NCI-H1105 (cell line): ENCODE measurements at regions not wholly inside any gene's neighbourhood (a gene's known extent, or its start where the extent isn't known, plus 50 kb on each side); places are given as distances from the start of the nearest gene placed in this dataset.
"Not testable (repeated sequence)": the region's sequence is repeated elsewhere in the genome, so short reads cannot be mapped to it uniquely, and the experiment has no call there.

ENCODE experiments used
- DNase-seq: peaks from one replicate; lab custom pipeline; 2025; lab: John Stamatoyannopoulos, UW

DNA sequence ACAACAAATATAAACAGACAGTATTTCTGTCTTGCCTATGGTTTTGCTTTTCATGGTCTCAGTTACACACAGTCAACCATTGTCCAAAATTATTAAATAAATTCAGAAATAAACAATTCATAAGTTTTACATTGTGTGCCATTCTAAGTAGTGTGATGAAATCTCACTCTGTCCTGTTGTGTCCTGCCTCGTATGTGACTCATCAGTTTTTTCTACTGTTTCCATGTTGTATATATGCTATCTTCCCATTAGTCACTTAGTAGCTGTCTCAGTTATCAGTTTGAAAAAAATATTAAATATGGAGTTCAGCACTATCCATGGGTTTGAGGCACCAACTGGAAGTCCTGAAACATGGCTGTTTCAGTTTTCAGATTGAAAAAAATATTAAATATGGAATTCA, 282.4 kb upstream of the GRM7 start:
- DNase-seq = no peak

DNA sequence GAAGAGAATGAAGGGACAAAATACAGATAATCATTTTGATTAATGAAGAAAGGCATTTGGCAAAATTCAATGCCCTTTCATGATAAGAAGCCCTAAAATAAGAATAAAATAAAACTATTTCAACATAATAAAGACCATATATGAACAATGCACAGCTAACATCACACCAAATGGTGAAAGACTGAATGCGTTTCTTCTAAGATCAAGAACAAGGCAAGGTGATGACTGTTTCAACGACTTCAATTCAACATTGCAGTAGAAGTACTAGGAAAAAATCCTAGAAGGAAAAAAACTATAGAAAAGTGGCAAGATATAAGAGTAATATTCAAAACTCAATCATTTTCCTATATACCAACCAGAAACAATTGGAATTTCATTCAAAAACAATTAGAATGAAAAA, 280.1 kb upstream of the GRM7 start:
- DNase-seq = no peak

DNA sequence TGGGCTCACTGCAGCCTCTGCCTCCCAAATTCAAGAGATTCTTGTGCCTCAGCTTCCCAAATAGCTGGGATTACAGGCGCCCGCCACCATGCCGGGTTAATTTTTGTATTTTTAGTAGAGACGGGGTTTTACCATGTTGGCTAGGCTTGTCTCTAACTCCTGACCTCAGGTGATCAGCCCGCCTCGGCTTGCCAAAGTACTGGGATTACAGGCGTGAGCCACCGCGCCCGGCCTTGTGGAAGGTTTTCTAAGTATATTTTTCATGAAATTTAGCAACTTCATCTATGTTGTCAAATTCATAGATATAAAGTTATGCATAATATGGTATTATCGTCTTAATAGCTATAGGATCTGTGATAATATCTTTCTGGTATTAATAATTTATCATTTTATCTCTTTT, 275.6 kb upstream of the GRM7 start:
- no peak for DNase-seq

DNA sequence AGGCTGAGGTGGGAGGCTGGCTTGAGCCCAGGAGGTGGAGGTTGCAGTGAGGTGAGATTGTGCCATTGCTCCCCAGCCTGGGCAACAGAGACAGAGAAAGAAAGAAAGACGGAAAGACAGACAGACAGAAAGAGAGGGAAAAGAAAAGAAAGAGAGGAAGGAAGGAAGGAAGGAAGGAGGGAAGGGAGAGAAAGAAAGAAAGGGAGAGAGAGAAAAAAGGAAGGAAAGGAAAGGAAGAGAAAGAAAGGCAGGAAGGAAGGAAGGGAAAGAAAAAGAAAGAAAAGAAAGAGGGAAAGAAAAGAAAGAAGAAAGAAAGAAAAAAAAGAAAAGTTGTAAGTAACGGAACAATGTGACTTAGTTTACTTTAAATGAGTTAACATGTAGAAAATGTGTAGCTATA, 260.7 kb upstream of the GRM7 start:
- no peak for DNase-seq

DNA sequence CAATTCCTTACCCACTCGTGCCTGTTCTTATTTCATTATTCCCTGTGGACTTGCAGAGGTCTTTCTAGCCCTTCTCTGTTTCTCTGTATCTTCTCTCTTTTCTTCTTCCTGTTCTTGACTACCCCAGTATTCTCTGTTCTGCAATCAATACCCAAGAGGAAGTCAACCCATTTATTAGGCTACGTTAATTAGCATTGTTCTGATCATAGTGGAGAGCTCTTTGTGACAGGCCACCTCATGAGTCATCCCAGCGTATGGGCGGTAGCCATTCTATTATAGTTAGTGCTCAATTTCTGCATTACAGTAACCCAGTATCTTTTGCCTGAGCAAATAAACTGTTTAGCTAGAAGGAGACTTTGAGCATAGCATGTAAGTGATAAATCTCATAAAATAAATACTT, 259.5 kb upstream of the GRM7 start:
- no peak for DNase-seq

DNA sequence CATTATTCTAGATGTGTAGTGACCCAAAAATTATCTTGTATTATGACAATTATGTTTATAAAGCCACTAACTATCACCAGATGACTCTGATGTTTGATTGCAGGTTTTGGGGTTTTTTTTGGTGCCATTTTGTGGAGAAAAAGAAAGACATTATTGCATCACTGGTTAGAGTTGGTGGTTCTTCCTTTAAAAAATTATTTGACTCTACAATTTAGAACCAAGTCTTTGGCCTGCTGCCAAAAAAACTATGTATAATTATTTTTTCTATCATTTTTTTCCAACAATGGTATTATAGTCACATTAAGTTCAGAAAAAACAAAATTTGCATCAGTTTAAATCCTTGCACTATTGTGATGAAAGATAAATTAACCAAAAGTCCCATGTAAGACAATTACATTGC, 258.6 kb upstream of the GRM7 start:
- no peak for DNase-seq

DNA sequence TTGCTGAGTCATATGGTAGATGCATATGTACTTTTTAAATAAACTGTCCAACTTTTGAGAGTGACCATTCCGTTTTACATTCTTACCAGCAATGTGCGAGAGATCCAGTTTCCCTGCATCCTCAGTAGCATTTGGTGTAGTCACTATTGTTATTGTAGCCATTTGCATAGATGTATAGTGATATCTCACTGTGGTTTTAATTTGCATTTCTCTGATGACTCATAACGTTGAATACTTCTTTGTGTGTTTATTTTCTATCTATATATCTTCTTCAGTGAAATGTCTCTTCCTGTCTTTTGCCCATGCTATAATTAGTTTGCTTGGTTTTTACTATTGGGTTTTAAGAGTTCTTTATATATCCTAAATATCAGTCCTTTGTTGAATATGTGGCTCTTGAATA, 255.7 kb upstream of the GRM7 start:
- no peak for DNase-seq

DNA sequence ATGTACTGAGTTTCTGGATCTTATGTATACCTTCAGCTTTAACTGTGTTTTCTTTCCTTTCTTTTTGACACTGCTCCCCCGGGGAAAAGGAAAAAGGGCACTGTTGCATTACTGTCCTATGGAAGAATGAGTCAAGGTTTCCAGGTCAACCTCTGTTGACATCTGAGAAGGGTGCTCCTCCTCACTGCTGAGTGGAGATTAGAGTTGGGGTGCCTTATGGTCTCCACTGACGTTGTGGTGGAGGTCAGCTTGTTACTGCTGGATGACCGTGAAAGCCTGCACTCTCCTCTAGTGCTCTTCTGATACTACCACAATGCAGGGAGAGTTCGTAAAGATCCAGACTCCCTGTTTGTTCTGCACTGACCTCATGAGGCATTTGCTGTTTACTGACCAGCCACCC, 252.1 kb upstream of the GRM7 start:
- DNase-seq = no peak

DNA sequence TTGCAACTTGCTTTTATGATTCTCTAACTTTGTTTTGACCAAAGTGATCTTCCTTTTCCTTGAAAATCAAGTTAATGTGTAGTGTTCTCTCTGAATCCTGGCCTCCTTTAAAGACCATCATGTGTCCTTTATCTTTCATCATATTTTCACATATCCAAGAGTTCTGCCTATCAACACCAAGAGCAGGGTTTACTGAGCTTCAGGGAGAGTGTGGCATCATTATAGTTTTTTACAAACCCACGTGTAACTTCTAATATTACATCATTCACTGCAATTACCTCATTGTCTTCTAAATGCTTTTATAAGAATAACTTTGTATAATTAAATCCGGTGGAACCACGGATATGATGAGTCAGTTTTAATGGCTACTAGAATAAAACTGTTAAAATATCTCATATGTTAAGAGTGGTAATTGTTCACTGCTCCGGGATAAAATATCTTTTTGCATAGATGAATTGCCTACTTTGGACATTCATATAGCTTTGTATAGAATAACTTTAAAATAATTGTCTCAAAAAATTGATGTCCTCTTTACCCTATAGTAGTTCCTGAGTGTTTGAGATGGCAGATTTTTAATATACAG, 248.8 kb upstream of the GRM7 start:
- no peak for DNase-seq

DNA sequence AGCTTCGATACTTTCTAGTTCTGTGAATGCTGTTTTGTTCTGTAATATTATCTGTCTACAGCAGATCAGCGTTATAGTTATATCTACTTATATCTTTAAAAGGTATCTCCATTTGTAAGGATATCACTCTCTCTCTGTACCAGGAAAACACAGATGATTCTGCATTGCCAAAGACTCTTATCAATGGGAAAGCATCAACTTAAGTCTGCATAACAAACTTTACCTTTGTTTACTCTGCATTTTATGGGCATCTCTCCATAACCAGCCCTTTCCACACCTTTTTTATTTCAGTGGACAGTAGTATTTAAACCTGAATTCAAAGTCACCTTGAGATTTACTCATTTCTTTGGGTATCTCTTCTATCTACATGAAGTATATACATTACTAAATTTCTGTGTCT, 238.7 kb upstream of the GRM7 start:
- no peak for DNase-seq

DNA sequence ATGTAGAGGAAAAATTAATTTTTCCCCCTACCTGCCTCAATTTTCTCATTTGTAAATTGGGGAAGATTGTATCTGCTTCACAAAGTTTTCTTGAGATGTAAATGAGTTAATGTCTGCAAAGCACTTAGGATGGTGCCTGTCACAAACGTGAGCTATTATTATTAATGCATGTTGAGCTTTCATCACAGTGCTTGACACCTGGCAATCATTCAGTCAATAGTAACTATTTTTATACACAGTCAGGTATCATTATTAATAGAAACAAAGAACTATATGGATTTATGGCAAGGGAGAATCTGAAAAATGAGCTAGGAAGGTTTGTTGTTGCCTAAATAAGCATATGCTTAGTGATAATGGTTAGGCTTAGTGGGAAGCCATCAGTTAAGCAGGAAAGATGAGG, 238.2 kb upstream of the GRM7 start:
- DNase-seq = no peak

DNA sequence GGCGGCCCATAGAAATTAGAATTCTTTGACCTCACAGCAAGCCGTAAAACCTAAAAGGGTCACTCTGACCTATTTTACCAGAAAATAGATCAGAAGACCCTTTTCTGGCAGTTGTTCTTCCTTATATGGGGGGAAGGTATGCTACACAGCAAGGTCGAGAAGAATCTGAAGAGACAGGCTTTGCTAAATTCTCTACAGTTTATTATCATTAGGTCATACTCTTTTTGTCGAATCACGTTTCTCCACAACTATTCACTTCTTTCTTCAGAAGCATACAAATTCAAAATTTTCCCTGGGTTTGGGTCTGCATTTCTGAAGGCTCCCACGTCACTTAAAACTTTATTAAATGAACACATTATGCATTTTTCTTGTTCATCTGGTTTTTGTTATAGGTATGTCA, 229.5 kb upstream of the GRM7 start:
- DNase-seq = no peak

DNA sequence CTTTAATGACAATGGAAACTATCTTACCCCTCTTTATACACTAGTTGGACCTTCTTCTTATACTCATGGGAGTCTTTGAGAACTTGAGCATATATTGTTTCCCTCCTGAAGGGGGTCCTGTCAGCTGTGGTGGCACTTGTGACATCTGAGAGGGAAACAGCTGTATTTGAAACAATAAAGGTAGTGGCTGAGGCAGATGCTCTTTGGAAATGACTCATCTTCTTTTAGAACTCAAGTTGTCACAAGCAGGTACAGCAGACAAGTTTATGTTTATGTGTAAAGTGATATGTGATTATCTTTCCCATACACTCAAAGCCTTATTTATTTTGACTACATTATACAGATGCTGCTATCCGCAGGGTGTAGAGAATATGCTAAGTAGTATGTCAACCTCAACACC, 220.0 kb upstream of the GRM7 start:
- DNase-seq = no peak

DNA sequence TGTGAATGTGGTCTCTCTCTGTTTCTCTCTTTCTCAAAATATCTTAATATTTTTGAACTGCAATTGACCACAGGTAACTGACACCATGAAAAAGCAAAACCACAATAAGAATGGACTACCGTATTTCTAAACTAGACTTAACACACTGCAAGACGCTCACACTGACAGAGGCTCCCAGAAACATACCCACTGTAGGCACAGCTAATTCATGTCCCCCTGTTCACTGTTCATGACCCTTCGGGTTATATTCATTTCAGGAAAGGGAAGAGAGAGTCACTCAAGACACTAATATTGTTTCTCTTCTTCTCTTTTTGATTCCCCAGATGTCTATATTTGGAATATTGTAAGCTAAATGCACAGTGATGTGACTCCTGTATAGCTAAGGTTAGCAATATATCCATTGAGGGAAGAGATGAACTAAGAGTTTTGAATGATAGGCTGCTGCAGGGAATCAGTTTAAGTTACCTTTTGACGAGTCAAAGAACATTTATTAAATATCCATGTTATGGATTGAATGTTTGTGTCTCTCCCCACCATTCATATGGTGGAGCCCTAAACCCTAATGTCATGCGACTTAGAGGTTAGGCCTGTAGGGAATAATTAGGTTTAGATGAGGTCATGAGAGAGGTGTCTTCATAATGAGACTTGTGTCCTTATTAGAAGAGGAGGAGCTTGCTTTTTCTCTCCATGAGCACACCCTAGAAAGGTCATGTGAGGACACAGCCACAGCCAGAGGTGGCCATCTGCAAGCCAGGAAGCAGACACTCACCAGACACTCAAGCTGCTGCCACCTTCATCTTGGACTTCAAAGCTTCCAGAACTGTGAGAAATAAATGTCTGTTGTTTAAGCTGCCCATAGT, 216.6 kb upstream of the GRM7 start:
- DNase-seq = no peak

DNA sequence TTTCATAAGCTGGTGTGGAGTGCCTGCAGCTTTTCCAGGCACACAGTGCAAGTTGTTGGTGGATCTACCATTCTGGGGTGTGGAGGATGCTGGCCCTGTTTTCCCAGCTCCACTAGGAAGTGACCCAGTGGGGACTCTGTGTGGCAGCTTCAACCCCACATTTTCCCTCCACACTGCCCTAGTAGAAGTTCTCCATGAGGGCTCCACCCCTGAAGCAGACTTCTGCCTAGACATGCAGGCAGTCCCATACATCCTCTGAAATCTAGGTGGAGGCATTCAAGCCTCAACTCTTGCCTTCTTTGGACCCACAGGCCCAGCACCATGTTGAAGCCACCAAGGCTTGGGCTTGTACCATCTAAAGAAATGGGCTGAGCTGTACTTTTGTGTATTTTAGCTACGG, 206.2 kb upstream of the GRM7 start:
- no peak for DNase-seq

DNA sequence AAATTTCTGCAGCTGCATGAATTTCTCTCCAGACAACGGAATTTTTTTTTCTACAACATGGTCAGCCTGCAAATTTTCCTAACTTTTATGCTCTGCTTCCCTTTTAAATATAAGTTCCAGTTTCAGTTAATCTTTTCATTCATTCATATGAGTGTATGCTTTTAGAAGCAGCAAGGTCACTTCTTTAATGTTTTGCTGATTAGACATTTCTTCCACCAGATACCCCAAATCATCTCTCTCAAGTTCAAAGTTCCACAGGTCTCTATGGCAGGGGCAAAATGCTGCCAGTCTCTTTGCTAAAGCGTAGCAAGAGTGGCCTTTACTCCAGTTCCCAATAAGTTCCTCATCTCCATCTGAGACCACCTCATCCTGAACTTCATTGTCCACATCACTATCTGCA, 205.6 kb upstream of the GRM7 start:
- DNase-seq = no peak

DNA sequence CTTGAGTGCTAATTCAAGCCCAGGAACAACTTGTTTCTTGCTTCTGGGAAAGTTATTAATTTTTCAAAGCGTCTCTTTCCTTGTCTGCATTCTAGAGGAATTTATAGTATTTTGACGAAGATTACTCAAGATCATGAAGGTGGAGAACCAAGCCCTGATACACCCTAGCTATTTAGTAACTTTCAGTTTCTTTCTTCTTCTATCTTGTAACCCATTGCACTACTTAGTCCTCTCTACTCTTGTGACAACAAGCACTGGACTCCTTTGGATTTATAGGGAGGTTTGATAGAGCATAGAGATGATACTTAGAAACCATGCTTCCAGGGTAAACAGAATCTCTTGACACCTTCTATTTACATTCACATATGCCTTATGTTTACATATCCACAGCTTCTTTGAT, 203.3 kb upstream of the GRM7 start:
- DNase-seq = no peak

DNA sequence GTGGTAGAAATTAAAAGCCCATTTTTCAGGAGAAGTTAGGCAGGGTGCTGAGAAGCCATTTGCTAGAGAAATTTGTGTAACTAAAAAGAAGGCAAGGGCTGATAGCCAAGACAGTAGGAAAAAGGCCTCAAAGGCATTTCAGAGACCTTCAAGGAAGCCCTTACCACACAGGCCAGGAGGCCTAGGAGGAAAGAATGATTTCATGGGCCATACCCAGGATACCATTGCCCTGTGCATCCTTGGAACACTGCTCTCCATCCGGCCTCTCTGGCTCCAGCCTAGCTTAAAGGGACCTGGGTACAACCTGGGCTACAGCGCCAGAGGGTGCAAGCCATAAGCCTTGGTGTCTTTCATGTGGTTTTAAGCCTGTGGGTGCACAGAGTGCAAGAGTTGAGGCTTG, 193.6 kb upstream of the GRM7 start:
- DNase-seq = no peak

DNA sequence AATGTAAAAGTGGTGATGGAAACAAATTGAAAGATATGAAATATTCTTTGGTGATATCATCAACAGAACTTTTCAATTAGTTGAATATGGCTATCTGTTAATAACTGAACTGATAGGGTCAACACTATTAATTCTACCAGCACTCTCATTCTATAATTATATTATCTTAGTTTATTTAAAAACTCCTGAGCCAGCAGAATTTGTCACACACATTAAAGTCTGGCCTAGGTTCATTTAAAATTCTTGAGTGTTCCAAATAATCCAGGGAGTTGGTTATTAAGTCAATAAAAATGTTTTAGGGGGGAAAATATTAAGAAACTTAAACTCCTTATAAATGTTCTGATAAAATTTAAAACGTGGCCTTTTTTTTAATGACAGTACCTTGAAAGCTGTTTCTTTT, 189.6 kb upstream of the GRM7 start:
- DNase-seq = no peak

DNA sequence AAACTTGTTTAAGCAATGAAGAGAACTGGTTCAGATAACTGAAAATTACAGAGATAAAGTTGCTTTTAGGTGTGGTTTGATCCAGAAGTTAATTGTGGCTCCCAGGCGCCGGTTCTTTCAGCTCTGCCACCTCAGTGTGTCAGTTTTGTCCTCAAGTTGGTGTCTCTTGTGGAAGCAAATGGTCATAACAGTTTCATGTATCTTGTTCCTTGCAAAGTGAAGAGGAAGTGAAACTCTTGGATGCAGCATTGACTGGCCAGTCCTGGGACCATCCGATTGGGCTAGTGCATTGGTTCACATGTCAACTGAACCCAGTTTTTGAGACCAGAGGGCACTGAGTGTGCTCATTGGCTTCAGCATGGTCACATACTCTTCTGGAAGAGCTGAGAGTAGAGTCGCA, 181.4 kb upstream of the GRM7 start:
- DNase-seq = no peak

DNA sequence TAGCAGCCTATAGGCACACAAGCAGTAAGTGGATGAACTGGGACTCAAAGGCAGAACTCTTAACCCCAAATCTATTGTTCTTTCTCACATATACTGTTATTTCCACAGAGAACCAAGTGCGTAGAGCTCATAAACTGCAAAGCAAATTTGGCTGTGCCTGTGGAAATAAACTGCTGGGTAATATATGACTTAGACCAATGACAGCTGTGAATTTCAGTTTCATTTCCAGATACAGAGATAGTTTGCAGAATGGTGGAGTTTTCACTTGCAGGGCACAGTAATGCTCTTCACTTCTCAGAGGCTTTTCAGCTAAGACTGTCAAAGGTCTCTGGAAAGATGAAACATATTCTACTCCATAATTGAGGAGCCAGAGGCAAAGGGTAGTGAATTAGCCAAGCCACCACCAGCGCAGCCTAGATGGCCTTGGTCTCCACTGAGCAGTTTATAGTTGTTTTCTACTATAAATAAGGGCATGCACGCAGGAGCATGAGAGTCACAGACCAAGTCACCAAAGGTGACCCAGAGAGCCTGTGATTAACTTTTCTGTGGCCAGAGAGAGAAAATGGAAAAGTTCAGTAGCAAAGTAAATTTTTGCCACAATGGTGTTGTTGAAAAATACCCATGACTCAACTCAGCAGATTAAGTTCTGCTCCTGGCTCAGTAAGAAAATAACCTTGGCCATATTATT, 180.7 kb upstream of the GRM7 start:
- no peak for DNase-seq

DNA sequence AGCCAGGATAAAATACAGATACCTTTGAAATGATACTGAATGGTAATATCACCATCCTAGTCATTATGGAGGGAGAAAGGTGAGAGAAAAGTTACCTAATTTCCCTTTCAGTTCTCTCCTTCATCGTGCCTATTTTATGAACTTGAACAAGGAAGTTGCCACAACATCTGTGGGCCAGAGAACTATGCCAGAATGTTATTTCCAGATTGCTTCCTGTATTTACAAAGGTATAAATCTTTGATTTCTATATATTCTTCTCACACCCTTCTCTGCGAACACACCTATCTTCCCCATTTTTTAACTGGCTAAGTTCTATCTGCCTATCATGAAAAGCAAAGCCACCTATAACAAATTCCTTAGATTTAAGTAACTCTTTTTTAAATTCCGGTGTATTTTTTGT, 163.6 kb upstream of the GRM7 start:
- no peak for DNase-seq

DNA sequence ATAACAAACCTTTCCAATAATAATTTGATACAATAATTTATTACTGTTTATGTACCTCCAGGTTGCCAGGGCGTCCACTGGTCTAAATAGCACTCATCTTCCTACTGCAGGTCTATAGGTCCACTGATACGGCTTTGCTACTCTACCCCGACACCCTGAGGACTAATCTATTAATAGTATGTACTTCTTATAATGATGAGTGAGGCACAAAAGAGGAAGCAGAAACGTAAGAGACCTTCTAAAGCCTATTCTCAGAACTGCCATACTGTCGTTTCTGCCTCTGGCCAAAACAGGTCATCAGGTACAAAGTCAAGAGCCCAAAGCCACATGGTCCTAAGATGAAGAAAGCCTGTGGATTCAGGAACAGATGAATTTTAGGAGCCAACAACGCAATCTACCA, 163.2 kb upstream of the GRM7 start:
- no peak for DNase-seq

DNA sequence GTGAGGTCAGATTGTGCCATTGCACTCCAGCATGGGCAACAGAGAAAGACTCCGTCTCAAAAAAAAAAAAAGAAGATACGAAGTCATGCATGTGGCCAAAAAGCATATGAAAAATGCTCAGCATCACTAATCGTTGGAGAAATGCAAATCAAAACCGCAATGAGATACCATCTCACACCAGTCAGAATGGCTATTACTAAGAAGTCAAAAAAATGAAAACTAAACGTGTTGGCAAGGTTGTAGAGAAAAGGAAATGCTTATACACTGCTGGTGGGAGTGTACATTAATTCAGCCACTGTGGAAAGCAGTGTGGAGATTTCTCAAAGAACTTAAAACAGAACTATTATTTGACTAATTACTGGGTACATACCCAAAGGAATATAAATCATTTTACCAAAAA, 156.1 kb upstream of the GRM7 start:
- not testable (repeated sequence) for DNase-seq
